GM12892 (cell line): ENCODE measurements at regions not wholly inside any gene's neighbourhood (a gene's known extent, or its start where the extent isn't known, plus 50 kb on each side); places are given as distances from the start of the nearest gene placed in this dataset.

ENCODE experiments used
- POLR2A ChIP-seq: IDR thresholded peaks from 2 replicates; pipeline ENCODE4 v1.6.1; 2011; ENCODE audit warnings: low read depth, low read length, control low read depth
- POLR2AphosphoS5 ChIP-seq: IDR thresholded peaks from 2 replicates; pipeline ENCODE4 v1.6.1; 2011; ENCODE audit warnings: low read depth, low read length, control low read depth
- TAF1 ChIP-seq: IDR thresholded peaks from 2 replicates; pipeline ENCODE4 v1.6.1; 2011; ENCODE audit warnings: low read depth, mild to moderate bottlenecking, control low read depth, low read length, borderline replicate concordance

GRCh38 chr2:176583607-176584006 is 314.4 kb downstream of the MTX2 start:
- no peak for TF ChIP-seq POLR2A
- TF ChIP-seq POLR2AphosphoS5: no peak
- no peak for TF ChIP-seq TAF1
